Effector memory CD4-positive, alpha-beta T cell (primary cell): ENCODE measurements at regions not wholly inside any gene's neighbourhood (a gene's known extent, or its start where the extent isn't known, plus 50 kb on each side); places are given as distances from the start of the nearest gene placed in this dataset.

Source experiments
- DNase-seq, 3 donors: peaks; one replicate each; pipeline ENCODE4 v3.0.0-alpha.2; 2020
- H3K27ac ChIP-seq: 2 replicates; pipeline ENCODE4 v1.7.0; 2013; ENCODE audit warnings: mild to moderate bottlenecking, low read length, moderate library complexity; ENCODE audit not compliant: insufficient read depth, poor library complexity, severe bottlenecking
- H3K27me3 ChIP-seq: replicated peaks from 2 replicates; pipeline ENCODE4 v1.7.0; 2013; ENCODE audit warnings: mild to moderate bottlenecking, low read length; ENCODE audit not compliant: insufficient read depth, control insufficient read depth, poor library complexity, severe bottlenecking
- H3K36me3 ChIP-seq: 2 replicates; pipeline ENCODE4 v1.7.0; 2013; ENCODE audit warnings: mild to moderate bottlenecking, low read length, moderate library complexity; ENCODE audit not compliant: control insufficient read depth, insufficient read depth
- H3K4me1 ChIP-seq: 2 replicates; pipeline ENCODE4 v1.7.0; 2013; ENCODE audit warnings: low read length, mild to moderate bottlenecking; ENCODE audit not compliant: control insufficient read depth, insufficient read depth, poor library complexity, severe bottlenecking
- H3K4me3 ChIP-seq: 2 replicates; pipeline ENCODE4 v1.7.0; 2013; ENCODE audit warnings: low read length, low read depth, mild to moderate bottlenecking; ENCODE audit not compliant: insufficient read depth, poor library complexity, severe bottlenecking
- H3K9me3 ChIP-seq: 2 replicates; pipeline ENCODE4 v1.7.0; 2013; ENCODE audit warnings: mild to moderate bottlenecking, low read length, moderate library complexity; ENCODE audit not compliant: control insufficient read depth

DNA sequence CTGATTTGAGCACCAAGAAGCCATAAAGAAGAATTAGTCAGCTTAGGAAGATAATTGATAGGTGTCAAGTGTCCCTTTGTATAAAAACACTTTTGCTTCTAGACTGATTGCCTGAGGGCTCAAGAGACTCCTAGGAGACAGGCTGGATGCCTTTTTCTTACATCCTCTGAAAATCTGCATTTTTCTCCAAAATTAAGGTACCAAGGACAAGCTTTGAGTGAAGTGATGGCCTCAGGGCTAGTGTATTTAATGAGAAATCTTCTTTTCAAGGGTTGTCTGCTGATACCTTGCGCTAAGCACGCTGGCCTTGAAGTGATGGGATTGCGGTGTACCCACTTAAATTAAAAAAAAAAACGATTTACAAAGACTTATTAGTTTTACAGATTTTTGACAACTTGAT is 304.0 kb downstream of the TLR4 start:
- H3K4me1 ChIP-seq = no peaks in the 10 kb centered on the region
- DNase-seq = no peak
- H3K4me3 ChIP-seq = no peak overlapping the region
- H3K9me3 ChIP-seq = no peaks in the 10 kb centered on the region
- no peak overlapping the region for H3K27ac ChIP-seq
- H3K36me3 ChIP-seq = no peaks in the 10 kb centered on the region
- no peaks in the 10 kb centered on the region for H3K27me3 ChIP-seq

DNA sequence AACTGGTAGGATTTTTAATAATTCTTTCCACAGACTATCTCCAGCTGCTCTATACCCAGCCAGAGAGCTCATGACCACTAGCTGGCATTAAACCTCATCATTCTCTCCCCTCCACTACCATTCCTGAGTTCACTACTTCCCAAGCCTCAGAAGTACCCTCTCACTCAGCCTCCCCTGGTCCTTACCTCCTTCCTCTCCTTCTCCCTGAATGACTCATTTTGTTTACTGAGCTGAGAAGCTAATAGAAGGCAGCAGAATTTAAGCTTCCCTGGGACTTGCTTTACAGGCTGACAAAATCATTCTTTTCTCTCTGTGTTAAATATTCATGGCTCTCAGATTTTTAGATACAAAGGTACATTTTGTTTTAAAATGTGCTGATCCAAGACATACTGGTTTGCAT is 305.4 kb downstream of the TLR4 start:
- H3K4me3 ChIP-seq = no peak overlapping the region
- H3K36me3 ChIP-seq = no peaks in the 10 kb centered on the region
- H3K4me1 ChIP-seq = no peaks in the 10 kb centered on the region
- DNase-seq = no peak
- no peaks in the 10 kb centered on the region for H3K9me3 ChIP-seq
- H3K27ac ChIP-seq = no peak overlapping the region
- no peaks in the 10 kb centered on the region for H3K27me3 ChIP-seq

DNA sequence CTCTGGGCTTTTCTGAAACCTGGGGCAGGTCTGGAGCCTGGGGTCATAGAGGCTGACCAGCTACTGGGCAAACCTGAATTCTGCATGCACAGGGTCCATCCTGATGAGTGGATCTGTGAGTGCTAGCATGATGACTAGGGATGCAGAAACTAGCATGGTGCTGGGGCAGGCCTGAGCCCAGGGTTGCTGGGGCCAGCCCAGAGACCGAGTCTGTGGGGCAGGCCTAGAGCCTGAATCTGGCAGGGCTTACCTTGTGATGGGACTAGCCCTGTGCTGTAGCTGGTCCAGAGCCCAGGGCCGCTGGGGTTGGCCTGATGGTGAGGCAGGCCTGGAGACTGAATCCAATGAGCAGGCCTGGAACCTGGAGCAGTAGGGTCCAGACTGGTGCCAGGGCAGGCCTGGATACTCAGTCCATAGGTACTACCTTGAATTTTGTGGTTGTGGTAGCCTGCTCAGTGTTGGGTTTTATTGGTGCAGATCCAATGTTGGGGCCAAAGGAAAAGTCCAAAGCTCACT is 313.5 kb downstream of the TLR4 start:
- Histone ChIP-seq H3K4me3 (no peak overlapping the region), H3K4me1 (no peaks in the 10 kb centered on the region), H3K36me3 (no peaks in the 10 kb centered on the region), H3K27me3 (no peaks in the 10 kb centered on the region), H3K9me3 (no peaks in the 10 kb centered on the region), H3K27ac (no peak overlapping the region)
- no peak for DNase-seq

DNA sequence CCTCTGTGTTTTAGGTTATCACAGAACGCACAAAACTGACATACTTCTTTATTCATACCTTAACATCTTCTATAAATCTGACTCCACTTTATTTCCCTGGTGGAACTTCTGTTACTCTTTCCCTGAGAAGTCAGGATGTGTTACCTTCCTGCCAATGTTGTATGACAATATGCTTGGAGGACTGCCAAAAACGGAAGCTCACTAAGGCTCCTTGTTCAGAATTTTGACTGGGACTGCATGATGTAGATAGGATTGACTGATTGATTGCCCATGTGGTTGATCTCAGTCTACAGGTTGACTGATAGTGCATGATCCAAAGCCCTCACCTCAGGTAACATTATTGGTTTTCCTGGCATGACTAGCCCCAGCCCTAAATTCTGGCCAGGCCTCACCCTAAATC is 319.4 kb downstream of the TLR4 start:
- H3K27me3 ChIP-seq = no peaks in the 10 kb centered on the region
- H3K27ac ChIP-seq = no peak overlapping the region
- H3K4me1 ChIP-seq = no peaks in the 10 kb centered on the region
- no peak for DNase-seq
- no peaks in the 10 kb centered on the region for H3K9me3 ChIP-seq
- H3K4me3 ChIP-seq = no peak overlapping the region
- H3K36me3 ChIP-seq = no peaks in the 10 kb centered on the region

DNA sequence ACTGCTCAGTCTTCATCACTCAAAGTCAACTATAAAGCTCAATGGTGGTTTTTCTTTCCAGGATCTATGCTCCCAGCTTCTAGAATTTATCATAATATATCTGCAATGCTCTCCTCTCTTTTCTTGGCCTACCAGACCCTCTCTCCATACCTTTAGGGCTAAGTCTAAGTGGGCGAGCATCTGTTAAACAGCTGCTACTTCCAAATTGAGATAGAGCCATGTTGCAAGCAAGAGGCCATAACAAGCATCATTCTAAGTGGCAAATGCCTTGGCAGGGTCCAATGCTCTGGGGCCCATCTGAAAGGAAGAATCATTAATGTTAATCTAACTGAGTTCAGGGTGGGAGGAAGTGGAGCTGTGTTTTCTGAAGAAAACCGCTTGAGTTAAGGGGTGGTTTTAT is 324.0 kb downstream of the TLR4 start:
- no peaks in the 10 kb centered on the region for H3K4me1 ChIP-seq
- H3K27ac ChIP-seq = no peak overlapping the region
- H3K36me3 ChIP-seq = no peaks in the 10 kb centered on the region
- no peak for DNase-seq
- no peak overlapping the region for H3K4me3 ChIP-seq
- no peaks in the 10 kb centered on the region for H3K9me3 ChIP-seq
- no peaks in the 10 kb centered on the region for H3K27me3 ChIP-seq

DNA sequence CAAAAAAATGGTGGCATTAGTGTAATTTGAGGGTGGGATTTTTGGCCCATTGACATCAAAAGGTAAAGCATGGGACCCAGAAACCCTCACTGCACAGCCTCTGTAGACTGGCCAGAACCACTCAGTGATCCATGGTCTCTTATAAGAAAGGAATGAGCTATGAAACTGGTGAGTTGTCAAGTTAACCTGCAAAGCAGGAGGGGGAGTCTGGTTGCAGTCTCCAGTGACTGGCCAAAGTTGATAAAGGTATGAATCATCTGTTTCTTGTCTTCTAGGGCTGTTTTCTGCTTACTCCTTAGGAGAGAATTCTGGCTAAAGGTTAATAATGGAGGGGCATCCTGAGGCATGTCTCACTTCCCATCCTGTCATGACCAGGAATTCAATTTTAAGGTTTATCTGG is 325.2 kb downstream of the TLR4 start:
- H3K27ac ChIP-seq = no peak overlapping the region

GRCh38 chr9:118034701-118035100 is 330.5 kb downstream of the TLR4 start:
- Histone ChIP-seq H3K27ac (no peak overlapping the region), H3K36me3 (no peaks in the 10 kb centered on the region), H3K27me3 (no peaks in the 10 kb centered on the region), H3K9me3 (no peaks in the 10 kb centered on the region), H3K4me1 (no peaks in the 10 kb centered on the region), H3K4me3 (no peak overlapping the region)
- no peak for DNase-seq

More for the DNA sequence above, 325.2 kb downstream of the TLR4 start:
- Histone ChIP-seq H3K4me3 (no peak overlapping the region), H3K9me3 (no peaks in the 10 kb centered on the region), H3K4me1 (no peaks in the 10 kb centered on the region), H3K36me3 (no peaks in the 10 kb centered on the region), H3K27me3 (no peaks in the 10 kb centered on the region)
- DNase-seq = no peak

- H3K9me3 ChIP-seq = no peaks in the 10 kb centered on the region
- no peaks in the 10 kb centered on the region for H3K4me1 ChIP-seq
- no peaks in the 10 kb centered on the region for H3K27me3 ChIP-seq
- no peak overlapping the region for H3K4me3 ChIP-seq
- no peaks in the 10 kb centered on the region for H3K36me3 ChIP-seq
- DNase-seq = no peak
- no peak overlapping the region for H3K27ac ChIP-seq
Measured at GRCh38 chr9:118038713-118039112, 334.5 kb downstream of the TLR4 start.

GRCh38 chr9:118058227-118058626 is 354.0 kb downstream of the TLR4 start:
- no peaks in the 10 kb centered on the region for H3K27me3 ChIP-seq
- no peak for DNase-seq
- H3K4me3 ChIP-seq = no peak overlapping the region
- H3K4me1 ChIP-seq = no peaks in the 10 kb centered on the region
- no peaks in the 10 kb centered on the region for H3K9me3 ChIP-seq
- no peaks in the 10 kb centered on the region for H3K36me3 ChIP-seq
- H3K27ac ChIP-seq = no peak overlapping the region

DNA sequence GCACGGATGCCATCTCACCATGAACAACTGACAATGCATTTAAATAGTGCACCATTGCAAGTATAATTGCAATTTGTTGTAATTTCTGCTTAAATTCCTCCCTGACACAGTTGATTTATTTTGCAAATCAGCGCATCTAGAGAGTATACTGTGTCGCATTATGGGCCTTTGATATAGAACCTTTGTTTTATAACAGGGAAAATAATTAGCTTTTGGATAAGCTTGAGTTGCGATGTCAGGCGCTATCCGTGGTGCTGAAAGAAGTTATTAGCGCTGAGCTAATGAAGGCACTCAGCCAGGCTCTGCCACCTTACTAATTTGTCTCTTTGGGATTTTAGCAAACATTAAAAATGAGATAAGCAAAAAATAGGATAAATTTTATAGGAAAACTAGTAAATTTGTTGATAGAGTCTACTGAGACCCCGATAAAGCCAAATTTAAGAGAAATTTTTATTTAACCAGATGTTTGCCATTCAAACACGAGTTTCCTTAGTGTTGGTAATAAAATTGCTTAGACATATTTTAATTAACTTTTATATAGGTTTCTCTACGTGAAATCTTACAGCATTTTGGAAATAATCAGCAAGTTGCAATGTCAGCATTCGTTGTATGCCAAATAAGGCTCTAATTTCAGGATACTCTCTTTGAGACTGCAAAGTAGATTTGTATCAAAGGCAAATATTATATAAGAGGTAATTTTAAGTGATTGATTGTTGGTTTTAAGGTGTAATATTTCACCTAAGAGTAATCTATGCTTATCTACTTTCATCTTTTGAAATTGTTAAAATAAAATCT is 355.5 kb downstream of the TLR4 start:
- DNase-seq = no peak
- no peaks in the 10 kb centered on the region for H3K27me3 ChIP-seq
- H3K9me3 ChIP-seq = no peaks in the 10 kb centered on the region
- no peaks in the 10 kb centered on the region for H3K36me3 ChIP-seq
- no peaks in the 10 kb centered on the region for H3K4me1 ChIP-seq
- H3K27ac ChIP-seq = no peak overlapping the region
- H3K4me3 ChIP-seq = no peak overlapping the region
